ENCODE measurements at regions not wholly inside any gene's neighbourhood (a gene's known extent, or its start where the extent isn't known, plus 50 kb on each side); places are given as distances from the start of the nearest gene placed in this dataset.

DNA sequence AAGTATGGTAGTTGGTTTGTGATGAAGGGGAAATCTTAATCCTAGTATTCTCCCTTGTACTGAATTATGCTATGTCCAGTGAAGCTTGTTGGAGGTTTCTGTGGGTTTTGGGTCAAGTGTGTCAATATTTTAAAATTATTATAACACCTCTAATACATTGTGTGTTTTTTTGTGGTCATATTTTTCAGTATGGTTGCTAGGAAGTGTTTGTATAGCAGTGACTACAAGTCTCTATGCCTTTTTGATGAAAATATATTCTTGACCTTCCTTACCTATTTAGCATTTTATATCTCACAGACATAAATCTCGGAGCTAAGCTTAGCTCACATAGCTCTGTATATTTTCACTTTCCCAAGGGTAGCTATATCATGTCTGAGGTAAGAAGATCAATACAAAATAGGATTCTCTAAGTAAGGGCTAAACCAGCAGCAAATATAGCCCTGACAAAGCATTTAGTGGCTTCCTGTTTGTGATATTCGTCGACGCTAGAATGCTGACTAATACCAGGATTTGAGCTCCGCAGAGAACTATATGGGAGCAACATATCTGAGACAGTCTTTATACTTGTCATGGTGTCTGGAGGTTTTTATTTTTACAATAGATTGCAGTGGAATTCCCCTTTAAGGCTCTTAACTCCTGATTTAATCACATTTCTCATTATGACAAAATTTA is 82.3 kb downstream of the MACIR start:
- Histone ChIP-seq H3K27me3 (no peaks in the 10 kb centered on the region), H3K36me3 (no peaks in the 10 kb centered on the region), H3K27ac (no peak overlapping the region), H3K9me3 (no peaks in the 10 kb centered on the region), H3K4me1 (no peaks in the 10 kb centered on the region), H3K4me3 (no peak overlapping the region)
- intact Hi-C loops (cut with DNase I) = loop anchor here (10.0 kb wide), 1 partner anchor 1644 kb away; no protein-coding TSS in a partner anchor
- TF ChIP-seq CTCF (IDR thresholded peaks at IDR 0.05) = no peak
- no peak for DNase-seq (ENCODE audit: low spot score in 2 of 2)

DNA sequence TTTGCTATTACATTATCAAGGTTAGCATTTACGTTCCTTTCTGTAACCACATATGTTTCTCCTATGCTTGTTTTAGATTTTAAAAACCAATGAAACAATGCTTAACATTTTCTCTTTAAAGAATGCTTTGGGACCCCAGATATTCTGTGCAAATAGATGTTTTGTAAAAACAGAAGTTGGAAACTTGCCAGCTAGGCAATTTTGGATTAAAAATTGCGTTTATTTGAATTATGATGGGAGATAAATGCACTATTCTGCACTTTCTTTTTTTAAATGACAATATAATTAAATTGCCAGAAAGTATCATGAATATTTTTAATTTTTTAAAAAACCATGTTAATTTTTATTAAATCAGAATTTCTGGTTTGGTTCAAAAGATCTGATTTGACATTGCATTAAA is 81.6 kb downstream of the MACIR start:
- no peak for DNase-seq (ENCODE audit: low spot score in 2 of 2)
- no peaks in the 10 kb centered on the region for H3K9me3 ChIP-seq
- no peaks in the 10 kb centered on the region for H3K4me1 ChIP-seq
- H3K27me3 ChIP-seq = no peaks in the 10 kb centered on the region
- no peak overlapping the region for H3K27ac ChIP-seq
- H3K36me3 ChIP-seq = no peaks in the 10 kb centered on the region
- no peak for TF ChIP-seq CTCF (IDR thresholded peaks at IDR 0.05)
- intact Hi-C loops (cut with DNase I) = loop anchor here (10.0 kb wide), 1 partner anchor 1645 kb away; no protein-coding TSS in a partner anchor
- H3K4me3 ChIP-seq = no peak overlapping the region

- TF ChIP-seq CTCF (IDR thresholded peaks at IDR 0.05) = no peak
- no peaks in the 10 kb centered on the region for H3K4me1 ChIP-seq
- no peaks in the 10 kb centered on the region for H3K27me3 ChIP-seq
- no peaks in the 10 kb centered on the region for H3K36me3 ChIP-seq
- intact Hi-C loops (cut with DNase I) = no loop called here
- no peaks in the 10 kb centered on the region for H3K9me3 ChIP-seq
- no peak overlapping the region for H3K27ac ChIP-seq
- no peak overlapping the region for H3K4me3 ChIP-seq
- no peak for DNase-seq (ENCODE audit: low spot score in 2 of 2)
These were observed 78.4 kb downstream of the MACIR start for GRCh38 chr5:103336941-103337340.

DNA sequence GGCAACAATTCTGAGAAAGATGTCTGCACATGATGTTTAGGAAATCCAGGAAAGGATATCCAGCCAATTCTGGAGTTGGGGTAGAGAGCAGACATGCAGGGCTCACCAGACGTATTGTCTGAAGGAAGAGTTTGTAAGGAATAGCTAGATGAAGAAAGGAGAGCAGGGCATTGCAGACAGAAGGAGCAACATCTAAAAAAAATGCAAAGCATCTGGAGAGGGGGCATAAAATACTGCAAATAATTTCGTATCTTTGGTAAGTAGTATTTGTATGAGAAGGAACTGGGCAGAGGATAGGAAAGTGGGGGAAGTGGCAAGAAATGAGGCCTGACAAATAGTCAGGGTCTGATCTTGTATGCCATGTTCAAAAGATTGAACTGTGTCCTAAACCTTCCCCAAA is 74.8 kb downstream of the MACIR start:
- H3K27ac ChIP-seq = no peak overlapping the region
- intact Hi-C loops (cut with DNase I) = no loop called here

GRCh38 chr5:103330875-103331274 is 72.3 kb downstream of the MACIR start:
- DNase-seq (ENCODE audit: low spot score in 2 of 2) = no peak
- Histone ChIP-seq H3K4me1 (no peaks in the 10 kb centered on the region), H3K4me3 (no peak overlapping the region), H3K9me3 (no peaks in the 10 kb centered on the region), H3K36me3 (no peaks in the 10 kb centered on the region), H3K27me3 (no peaks in the 10 kb centered on the region), H3K27ac (no peak overlapping the region)
- intact Hi-C loops (cut with DNase I) = no loop called here
- no peak for TF ChIP-seq CTCF (IDR thresholded peaks at IDR 0.05)

More for the DNA sequence above, 74.8 kb downstream of the MACIR start:
- no peaks in the 10 kb centered on the region for H3K36me3 ChIP-seq
- no peaks in the 10 kb centered on the region for H3K9me3 ChIP-seq
- H3K27me3 ChIP-seq = no peaks in the 10 kb centered on the region
- no peaks in the 10 kb centered on the region for H3K4me1 ChIP-seq
- DNase-seq (ENCODE audit: low spot score in 2 of 2) = no peak
- TF ChIP-seq CTCF (IDR thresholded peaks at IDR 0.05) = no peak
- H3K4me3 ChIP-seq = no peak overlapping the region
